ENCODE measurements at regions not wholly inside any gene's neighbourhood (a gene's known extent, or its start where the extent isn't known, plus 50 kb on each side); places are given as distances from the start of the nearest gene placed in this dataset.

DNA sequence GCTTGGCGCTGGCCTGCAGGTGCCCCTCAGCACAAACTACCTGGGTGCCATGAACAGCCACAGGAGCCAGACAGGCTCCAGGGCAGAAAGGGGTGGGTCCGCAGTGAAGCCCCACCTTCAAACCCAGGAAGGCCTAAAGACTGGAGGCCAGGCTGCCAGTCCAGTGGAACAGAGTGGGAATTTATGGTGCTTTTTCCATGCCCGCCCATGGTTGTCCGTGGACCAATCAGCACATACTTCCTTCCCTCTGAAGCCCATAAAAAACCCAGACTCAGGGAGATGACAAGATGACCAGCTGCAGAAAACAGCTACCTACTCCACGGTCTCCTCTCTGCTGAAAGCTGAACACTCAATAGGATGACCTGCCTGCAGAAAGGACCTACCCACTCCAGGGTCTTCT, 275.4 kb upstream of the ADRA1B start:
- TF ChIP-seq, protein P1, sequence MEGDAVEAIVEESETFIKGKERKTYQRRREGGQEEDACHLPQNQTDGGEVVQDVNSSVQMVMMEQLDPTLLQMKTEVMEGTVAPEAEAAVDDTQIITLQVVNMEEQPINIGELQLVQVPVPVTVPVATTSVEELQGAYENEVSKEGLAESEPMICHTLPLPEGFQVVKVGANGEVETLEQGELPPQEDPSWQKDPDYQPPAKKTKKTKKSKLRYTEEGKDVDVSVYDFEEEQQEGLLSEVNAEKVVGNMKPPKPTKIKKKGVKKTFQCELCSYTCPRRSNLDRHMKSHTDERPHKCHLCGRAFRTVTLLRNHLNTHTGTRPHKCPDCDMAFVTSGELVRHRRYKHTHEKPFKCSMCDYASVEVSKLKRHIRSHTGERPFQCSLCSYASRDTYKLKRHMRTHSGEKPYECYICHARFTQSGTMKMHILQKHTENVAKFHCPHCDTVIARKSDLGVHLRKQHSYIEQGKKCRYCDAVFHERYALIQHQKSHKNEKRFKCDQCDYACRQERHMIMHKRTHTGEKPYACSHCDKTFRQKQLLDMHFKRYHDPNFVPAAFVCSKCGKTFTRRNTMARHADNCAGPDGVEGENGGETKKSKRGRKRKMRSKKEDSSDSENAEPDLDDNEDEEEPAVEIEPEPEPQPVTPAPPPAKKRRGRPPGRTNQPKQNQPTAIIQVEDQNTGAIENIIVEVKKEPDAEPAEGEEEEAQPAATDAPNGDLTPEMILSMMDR (IDR thresholded peaks at IDR 0.05; ENCODE audit: borderline replicate concordance, extremely low read depth, low read length, poor library complexity, severe bottlenecking) = no peak
- TF ChIP-seq EZH2 (IDR thresholded peaks at IDR 0.05; ENCODE audit: borderline replicate concordance, low read depth, low read length, severe bottlenecking) = no peak
